ENCODE measurements at regions not wholly inside any gene's neighbourhood (a gene's known extent, or its start where the extent isn't known, plus 50 kb on each side); places are given as distances from the start of the nearest gene placed in this dataset.

DNA sequence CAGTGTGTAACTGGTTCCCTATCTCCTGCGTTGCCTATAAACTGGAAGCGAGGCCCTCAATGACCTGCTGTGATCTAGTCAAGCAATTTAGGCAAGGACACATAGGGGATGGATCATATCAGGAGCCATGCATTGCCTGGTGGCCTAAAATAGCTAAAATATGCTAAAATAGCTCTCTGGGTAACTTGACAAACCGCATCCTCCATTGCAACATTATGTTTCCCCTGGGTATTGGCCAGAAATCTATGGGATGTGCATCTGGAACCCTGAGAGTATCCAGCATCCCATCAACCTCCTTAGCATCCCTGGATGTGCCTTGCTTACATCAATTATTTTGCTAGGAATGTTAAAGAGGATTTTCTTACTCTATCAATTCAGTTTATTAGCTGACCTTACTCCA is 91.7 kb upstream of the ADCY1 start:
- TF ChIP-seq SMC3 (IDR thresholded peaks at IDR 0.05; ENCODE audit: low read depth, low read length) (no peak), MAZ (IDR thresholded peaks at IDR 0.05; ENCODE audit: borderline replicate concordance, low read depth, low read length) (no peak), NFE2L2 (IDR thresholded peaks at IDR 0.05; ENCODE audit: low read depth, low read length) (no peak), POLR2A (IDR thresholded peaks at IDR 0.05; ENCODE audit: low read depth, low read length) (no peak), RFX5 (IDR thresholded peaks at IDR 0.05; ENCODE audit: low read depth, low read length) (no peak)
- no peak overlapping the region for H3K23ac ChIP-seq (ENCODE audit: low read depth, low read length)
- DNase-seq (no peak), ATAC-seq (ENCODE audit: low read depth) (no peak)
- no peak overlapping the region for H3K14ac ChIP-seq (replicated peaks; ENCODE audit: low read depth, low read length)
- no peak overlapping the region for H3K4ac ChIP-seq (ENCODE audit: low read depth, low read length)
- no peaks in the 10 kb centered on the region for H3K36me3 ChIP-seq (ENCODE audit: control insufficient read depth, insufficient read depth, low read length)
- no peak overlapping the region for H2BK5ac ChIP-seq (ENCODE audit: low read depth, low read length, poor library complexity, severe bottlenecking)
- no TSS peak for BruUV-seq (replicated peaks)
- no peak overlapping the region for H3K4me2 ChIP-seq (ENCODE audit: low read depth, low read length)
- no peaks in the 10 kb centered on the region for H4K20me1 ChIP-seq (ENCODE audit: insufficient read depth, low read length)
- no peaks in the 10 kb centered on the region for H3K9me3 ChIP-seq (ENCODE audit: control insufficient read depth, insufficient read depth, low read length)
- H2AFZ ChIP-seq (replicated peaks; ENCODE audit: low read length, poor library complexity) = no peak overlapping the region
- no peak overlapping the region for H2BK20ac ChIP-seq (ENCODE audit: low read depth, low read length)
- in situ Hi-C loops (cut with MboI; ENCODE audit: low sequenced_read_pairs) = no loop called here
- H3K18ac ChIP-seq (ENCODE audit: low read depth, low read length) = no peak overlapping the region
- dilution Hi-C loops (cut with HindIII; ENCODE audit: low sequenced_read_pairs, unreplicated experiment) = no loop called here
- H2BK15ac ChIP-seq (ENCODE audit: low read depth, low read length) = no peak overlapping the region
- H4K91ac ChIP-seq (ENCODE audit: insufficient read depth, low read depth, low read length) = no peak overlapping the region
- no peak overlapping the region for H2AK5ac ChIP-seq (ENCODE audit: low read depth, low read length)
- intact Hi-C loops (cut with micrococcal nuclease) = loop anchor here (5.0 kb wide), 1 partner anchor 50 kb away; no protein-coding TSS in a partner anchor
- no peak overlapping the region for H3K9ac ChIP-seq (ENCODE audit: low read depth, low read length)
- no peaks in the 10 kb centered on the region for H3K9me1 ChIP-seq (ENCODE audit: insufficient read depth, low read length)
- CTCF ChIA-PET = no interaction called here
- no peak overlapping the region for H3K56ac ChIP-seq (ENCODE audit: extremely low read depth, insufficient read depth, low read length)
- POLR2A ChIA-PET (ENCODE audit: unreplicated experiment) = no interaction called here
- no peaks in the 10 kb centered on the region; the same call in 1 of the 2 replicates for H3K27me3 ChIP-seq (ENCODE audit: control insufficient read depth, insufficient read depth, low read length)
- no peak overlapping the region for H3K27ac ChIP-seq (ENCODE audit: insufficient read depth, low read length)
- no peaks in the 10 kb centered on the region for H3K79me1 ChIP-seq (ENCODE audit: low read depth in 1 of 2, low read length in 2 of 2)
- H4K5ac ChIP-seq (ENCODE audit: low read depth, low read length) = no peak overlapping the region
- no peak overlapping the region for H2AK9ac ChIP-seq (replicated peaks; ENCODE audit: low read depth, low read length, poor library complexity)
- no peaks in the 10 kb centered on the region for H3K4me1 ChIP-seq (ENCODE audit: control insufficient read depth, insufficient read depth, low read length)
- H4K8ac ChIP-seq (ENCODE audit: low read depth in 2 of 2, low read length in 2 of 2) = no peak overlapping the region
- no peak overlapping the region for H2BK120ac ChIP-seq (ENCODE audit: low read depth, low read length)
- WGBS, 2 experiments (ENCODE audit: extremely low coverage in 2 of 2, insufficient read length in 1 of 2) = 61% methylated on average over 2 of the region's 3 CpGs; no CpG with 5 or more reads in 1 of the 2 experiments
- H3K4me3 ChIP-seq (ENCODE audit: insufficient read depth, low read depth, low read length) = no peak overlapping the region
